ENCODE measurements at regions not wholly inside any gene's neighbourhood (a gene's known extent, or its start where the extent isn't known, plus 50 kb on each side); places are given as distances from the start of the nearest gene placed in this dataset.

DNA sequence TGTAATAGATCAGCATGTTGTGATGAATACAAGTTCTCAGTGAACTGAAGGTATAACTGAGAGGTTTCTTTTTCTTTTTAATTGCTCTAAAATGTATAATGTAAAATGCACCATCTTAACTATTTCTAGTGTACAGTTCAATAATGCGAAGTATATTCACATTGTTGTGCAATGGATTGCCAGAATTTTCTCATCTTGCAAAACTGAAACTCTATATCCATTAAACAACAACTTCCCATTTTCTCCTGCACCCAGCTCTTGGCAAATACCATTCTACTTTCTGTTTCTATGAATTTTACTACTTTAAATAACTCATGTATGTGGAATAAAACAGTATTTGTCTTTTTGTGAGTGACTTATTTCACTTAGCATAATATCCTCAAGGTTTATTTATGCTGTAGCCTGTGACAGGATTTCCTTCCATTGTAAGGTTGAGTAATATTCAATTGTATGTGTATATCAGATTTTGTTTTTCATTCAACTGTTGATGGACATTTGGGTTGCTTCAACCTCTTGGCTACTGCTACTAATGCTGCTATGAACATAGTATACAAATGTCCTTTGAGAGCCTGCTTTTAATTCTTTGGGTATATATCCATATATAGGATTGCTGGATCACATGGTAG lies 53.5 kb upstream of the NPFFR2 start:
- H3K36me3 ChIP-seq = no peaks in the 10 kb centered on the region
- no peaks in the 10 kb centered on the region for H3K9me3 ChIP-seq
- no peaks in the 10 kb centered on the region for H3K27me3 ChIP-seq
- no peak for DNase-seq
- TF ChIP-seq CTCF (IDR thresholded peaks at IDR 0.05) = no peak
- no peak for TF ChIP-seq POLR2A (IDR thresholded peaks at IDR 0.05)
- no peak overlapping the region for H3K4me3 ChIP-seq (replicated peaks in 1 of 3)
- WGBS, 2 donors = 89 to 92% methylated on average over 1 of the region's 1 CpG
- H3K27ac ChIP-seq = no peak overlapping the region
- intact Hi-C loops (cut with DNase I) = no loop called here
- H3K4me1 ChIP-seq = no peaks in the 10 kb centered on the region

DNA sequence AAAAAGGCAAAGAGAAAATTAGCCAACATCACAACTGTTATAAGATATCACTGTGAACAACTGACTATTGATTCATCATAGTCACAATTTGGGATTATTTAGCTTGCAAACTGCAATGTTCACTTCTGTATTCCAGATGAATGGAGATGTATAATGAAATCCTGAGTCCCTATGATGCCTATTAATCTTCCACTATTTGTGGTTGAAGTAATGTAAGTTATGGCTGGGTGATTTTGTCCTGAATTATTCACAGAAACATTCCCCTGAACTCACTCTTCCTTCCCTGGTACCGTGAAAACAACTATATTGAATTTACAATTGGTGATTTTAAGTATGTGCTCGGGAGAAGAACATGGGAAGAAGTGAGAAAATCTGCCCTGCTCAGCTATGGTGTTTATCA lies 50.8 kb upstream of the NPFFR2 start:
- intact Hi-C loops (cut with DNase I) = no loop called here
- Histone ChIP-seq H3K27me3 (no peaks in the 10 kb centered on the region), H3K27ac (no peak overlapping the region), H3K4me1 (no peaks in the 10 kb centered on the region), H3K9me3 (no peaks in the 10 kb centered on the region), H3K4me3 (replicated peaks in 1 of 3) (no peak overlapping the region), H3K36me3 (no peaks in the 10 kb centered on the region)
- TF ChIP-seq CTCF (IDR thresholded peaks at IDR 0.05) (no peak), POLR2A (IDR thresholded peaks at IDR 0.05) (no peak)
- DNase-seq = no peak
- WGBS, 2 donors = 71 to 72% methylated on average over 2 of the region's 2 CpGs
